ENCODE measurements at regions not wholly inside any gene's neighbourhood (a gene's known extent, or its start where the extent isn't known, plus 50 kb on each side); places are given as distances from the start of the nearest gene placed in this dataset.

- Mint-ChIP-seq H3K4me3 (no peak overlapping the region), H3K27ac (no peak overlapping the region), H3K36me3 (no peaks in the 10 kb centered on the region), H3K27me3 (no peaks in the 10 kb centered on the region), H3K4me1 (no peaks in the 10 kb centered on the region), H3K9me3 (peaks cover 0 to 6% (median 0%) of the 10 kb centered on the region in 8 donors)
- H3K4me3 ChIP-seq (ENCODE audit: low read length in 2 of 2) = no peak overlapping the region
- ChIA-PET CTCF (ENCODE audit: partially characterized antibody) (no interaction called here), POLR2A (ENCODE audit: partially characterized antibody) (interaction anchor here (0.7 kb wide), 1 partner anchor 646 kb away, joined by 3 read pairs; no protein-coding TSS in a partner anchor)
- H3K4me1 ChIP-seq (ENCODE audit: insufficient read depth, low read length) = no peaks in the 10 kb centered on the region
- intact Hi-C loops (cut with micrococcal nuclease) = no loop called here
- no peaks in the 10 kb centered on the region for H3K9me3 ChIP-seq (ENCODE audit: control insufficient read depth in 1 of 2, low read length in 2 of 2)
- no peak for DNase-seq
- H3K27me3 ChIP-seq (ENCODE audit: insufficient read depth, low read length) = no peaks in the 10 kb centered on the region
- no peak overlapping the region for H3K27ac ChIP-seq (ENCODE audit: low read depth, low read length)
- H3K36me3 ChIP-seq (ENCODE audit: insufficient read depth, low read length) = no peaks in the 10 kb centered on the region
Observed at GRCh38 chr5:167773668-167774301, 517.7 kb upstream of the WWC1 start.

DNA sequence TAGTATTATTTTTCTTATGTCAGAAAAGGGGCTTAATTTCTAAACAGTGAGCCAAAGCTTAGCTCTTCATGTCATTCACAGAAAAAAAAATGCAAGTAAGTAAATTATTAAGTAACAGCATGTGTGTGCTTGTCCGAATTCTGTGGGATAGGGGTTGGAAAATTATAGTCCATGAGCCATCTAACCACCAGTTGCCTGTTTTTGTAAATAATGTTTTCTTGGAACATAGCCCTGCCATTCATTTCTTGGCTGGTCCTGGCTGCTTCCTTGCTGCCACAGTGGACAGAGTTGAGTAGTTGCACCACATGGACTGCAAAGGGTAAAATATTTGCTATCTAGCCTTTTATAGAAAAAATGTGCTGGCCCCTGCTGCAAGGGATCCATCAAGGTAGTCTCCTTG, 513.7 kb upstream of the WWC1 start:
- Mint-ChIP-seq H3K4me1 (no peaks in the 10 kb centered on the region), H3K9me3 (peaks cover 0 to 6% (median 0%) of the 10 kb centered on the region in 8 donors), H3K4me3 (no peak overlapping the region), H3K27me3 (peaks cover 0 to 1% of the 10 kb centered on the region in 2 donors), H3K27ac (no peak overlapping the region), H3K36me3 (no peaks in the 10 kb centered on the region)
- H3K27ac ChIP-seq (ENCODE audit: low read depth, low read length) = no peak overlapping the region
- no peaks in the 10 kb centered on the region for H3K9me3 ChIP-seq (ENCODE audit: control insufficient read depth in 1 of 2, low read length in 2 of 2)
- no peaks in the 10 kb centered on the region for H3K4me1 ChIP-seq (ENCODE audit: insufficient read depth, low read length)
- no peaks in the 10 kb centered on the region for H3K27me3 ChIP-seq (ENCODE audit: insufficient read depth, low read length)
- H3K36me3 ChIP-seq (ENCODE audit: insufficient read depth, low read length) = no peaks in the 10 kb centered on the region
- ChIA-PET POLR2A (ENCODE audit: partially characterized antibody) (no interaction called here), CTCF (ENCODE audit: partially characterized antibody) (no interaction called here)
- DNase-seq = no peak
- intact Hi-C loops (cut with micrococcal nuclease) = no loop called here
- no peak overlapping the region for H3K4me3 ChIP-seq (ENCODE audit: low read length in 2 of 2)

DNA sequence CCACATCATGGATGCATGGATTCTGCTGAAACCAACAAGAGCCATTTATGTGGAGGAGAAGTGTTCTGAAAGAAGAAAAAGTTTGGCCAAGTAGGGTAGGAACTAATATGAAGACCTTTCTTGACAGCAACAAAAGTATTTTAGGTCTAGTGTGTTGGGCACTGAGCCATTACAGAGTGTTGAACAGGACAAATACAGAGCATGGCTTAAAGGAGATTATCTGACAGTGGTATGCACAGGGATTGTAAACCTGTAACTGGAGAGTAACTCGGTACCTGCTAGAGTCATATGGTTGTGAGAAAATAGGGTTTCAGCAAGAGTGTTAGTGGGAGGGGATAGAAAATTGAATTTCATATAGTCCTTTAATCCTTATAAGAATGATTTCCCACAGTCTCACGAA, 513.2 kb upstream of the WWC1 start:
- H3K36me3 Mint-ChIP-seq = no peaks in the 10 kb centered on the region
- ChIA-PET POLR2A (ENCODE audit: partially characterized antibody) (no interaction called here), CTCF (ENCODE audit: partially characterized antibody) (no interaction called here)
- no peak for DNase-seq
- no peaks in the 10 kb centered on the region for H3K9me3 ChIP-seq (ENCODE audit: control insufficient read depth in 1 of 2, low read length in 2 of 2)
- H3K27me3 Mint-ChIP-seq = peaks cover 0 to 1% of the 10 kb centered on the region in 2 donors
- no peaks in the 10 kb centered on the region for H3K4me1 Mint-ChIP-seq
- no peaks in the 10 kb centered on the region for H3K36me3 ChIP-seq (ENCODE audit: insufficient read depth, low read length)
- no peaks in the 10 kb centered on the region for H3K27me3 ChIP-seq (ENCODE audit: insufficient read depth, low read length)
- H3K4me3 ChIP-seq (ENCODE audit: low read length in 2 of 2) = no peak overlapping the region
- no peak overlapping the region for H3K4me3 Mint-ChIP-seq
- intact Hi-C loops (cut with micrococcal nuclease) = no loop called here
- H3K27ac Mint-ChIP-seq = no peak overlapping the region
- H3K9me3 Mint-ChIP-seq = peaks cover 0 to 6% (median 0%) of the 10 kb centered on the region in 8 donors
- no peak overlapping the region for H3K27ac ChIP-seq (ENCODE audit: low read depth, low read length)
- H3K4me1 ChIP-seq (ENCODE audit: insufficient read depth, low read length) = no peaks in the 10 kb centered on the region

DNA sequence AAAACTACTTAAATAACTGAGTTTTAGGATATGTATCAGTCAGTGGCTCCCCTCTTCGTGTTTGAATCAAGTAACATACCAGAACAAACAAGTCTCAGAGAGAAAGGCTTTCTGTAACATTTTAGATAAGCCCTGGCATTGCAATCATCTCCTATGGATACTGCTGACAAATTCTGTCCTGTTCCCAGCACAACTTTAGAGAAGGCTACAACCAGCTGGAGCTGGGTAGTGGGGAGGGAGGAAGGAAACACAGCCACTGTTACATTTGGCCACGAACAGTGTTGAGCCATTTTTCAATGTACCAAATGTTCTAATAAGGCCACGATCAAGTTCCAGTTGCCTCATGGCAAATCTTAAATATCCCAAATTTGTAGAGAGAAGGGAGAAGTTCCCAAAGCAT, 511.8 kb upstream of the WWC1 start:
- DNase-seq = no peak
- intact Hi-C loops (cut with micrococcal nuclease) = no loop called here

GRCh38 chr5:167780177-167780576, 511.3 kb upstream of the WWC1 start:
- Histone ChIP-seq H3K9me3 (ENCODE audit: control insufficient read depth in 1 of 2, low read length in 2 of 2) (no peaks in the 10 kb centered on the region), H3K4me3 (ENCODE audit: low read length in 2 of 2) (no peak overlapping the region), H3K27ac (ENCODE audit: low read depth, low read length) (no peak overlapping the region), H3K27me3 (ENCODE audit: insufficient read depth, low read length) (no peaks in the 10 kb centered on the region), H3K36me3 (ENCODE audit: insufficient read depth, low read length) (no peaks in the 10 kb centered on the region), H3K4me1 (ENCODE audit: insufficient read depth, low read length) (no peaks in the 10 kb centered on the region)
- ChIA-PET CTCF (ENCODE audit: partially characterized antibody) (no interaction called here), POLR2A (ENCODE audit: partially characterized antibody) (no interaction called here)
- peaks cover 0 to 1% of the 10 kb centered on the region in 2 donors for H3K27me3 Mint-ChIP-seq
- no peak overlapping the region for H3K4me3 Mint-ChIP-seq
- H3K9me3 Mint-ChIP-seq = peaks cover 0 to 6% (median 0%) of the 10 kb centered on the region in 8 donors
- DNase-seq = no peak
- H3K4me1 Mint-ChIP-seq = no peaks in the 10 kb centered on the region
- no peak overlapping the region for H3K27ac Mint-ChIP-seq
- no peaks in the 10 kb centered on the region for H3K36me3 Mint-ChIP-seq
- intact Hi-C loops (cut with micrococcal nuclease) = no loop called here

More for the DNA sequence above, 511.8 kb upstream of the WWC1 start:
- no peaks in the 10 kb centered on the region for H3K27me3 ChIP-seq (ENCODE audit: insufficient read depth, low read length)
- H3K9me3 ChIP-seq (ENCODE audit: control insufficient read depth in 1 of 2, low read length in 2 of 2) = no peaks in the 10 kb centered on the region
- H3K27me3 Mint-ChIP-seq = peaks cover 0 to 1% of the 10 kb centered on the region in 2 donors
- CTCF ChIA-PET (ENCODE audit: partially characterized antibody) = no interaction called here
- H3K36me3 Mint-ChIP-seq = no peaks in the 10 kb centered on the region
- no peaks in the 10 kb centered on the region for H3K4me1 Mint-ChIP-seq
- H3K4me1 ChIP-seq (ENCODE audit: insufficient read depth, low read length) = no peaks in the 10 kb centered on the region
- no peaks in the 10 kb centered on the region for H3K36me3 ChIP-seq (ENCODE audit: insufficient read depth, low read length)
- no peak overlapping the region for H3K4me3 Mint-ChIP-seq
- no peak overlapping the region for H3K27ac Mint-ChIP-seq
- no peak overlapping the region for H3K4me3 ChIP-seq (ENCODE audit: low read length in 2 of 2)
- peaks cover 0 to 6% (median 0%) of the 10 kb centered on the region in 8 donors for H3K9me3 Mint-ChIP-seq
- POLR2A ChIA-PET (ENCODE audit: partially characterized antibody) = no interaction called here
- H3K27ac ChIP-seq (ENCODE audit: low read depth, low read length) = no peak overlapping the region

- Histone ChIP-seq H3K4me1 (ENCODE audit: insufficient read depth, low read length) (no peaks in the 10 kb centered on the region), H3K4me3 (ENCODE audit: low read length in 2 of 2) (no peak overlapping the region), H3K27ac (ENCODE audit: low read depth, low read length) (no peak overlapping the region), H3K36me3 (ENCODE audit: insufficient read depth, low read length) (no peaks in the 10 kb centered on the region), H3K27me3 (ENCODE audit: insufficient read depth, low read length) (no peaks in the 10 kb centered on the region), H3K9me3 (ENCODE audit: control insufficient read depth in 1 of 2, low read length in 2 of 2) (no peaks in the 10 kb centered on the region)
- Mint-ChIP-seq H3K27me3 (peaks cover 0 to 1% of the 10 kb centered on the region in 2 donors), H3K9me3 (peaks cover 0 to 2% (median under 1%) of the 10 kb centered on the region in 8 donors), H3K36me3 (no peaks in the 10 kb centered on the region), H3K4me3 (no peak overlapping the region), H3K27ac (no peak overlapping the region), H3K4me1 (no peaks in the 10 kb centered on the region)
- no peak for DNase-seq
- intact Hi-C loops (cut with micrococcal nuclease) = no loop called here
- POLR2A ChIA-PET (ENCODE audit: partially characterized antibody) = no interaction called here
- CTCF ChIA-PET (ENCODE audit: partially characterized antibody) = no interaction called here
Observed at GRCh38 chr5:167783145-167783817, 508.2 kb upstream of the WWC1 start.

GRCh38 chr5:167785106-167785505, 506.3 kb upstream of the WWC1 start:
- no peaks in the 10 kb centered on the region for H3K9me3 ChIP-seq (ENCODE audit: control insufficient read depth in 1 of 2, low read length in 2 of 2)
- no peaks in the 10 kb centered on the region for H3K27me3 Mint-ChIP-seq
- DNase-seq = no peak
- no peaks in the 10 kb centered on the region for H3K4me1 Mint-ChIP-seq
- ChIA-PET POLR2A (ENCODE audit: partially characterized antibody) (no interaction called here), CTCF (ENCODE audit: partially characterized antibody) (no interaction called here)
- H3K4me3 ChIP-seq (ENCODE audit: low read length in 2 of 2) = no peak overlapping the region
- intact Hi-C loops (cut with micrococcal nuclease) = no loop called here
- peaks cover 0 to 2% (median 0%) of the 10 kb centered on the region in 8 donors for H3K9me3 Mint-ChIP-seq
- no peak overlapping the region for H3K4me3 Mint-ChIP-seq
- H3K36me3 ChIP-seq (ENCODE audit: insufficient read depth, low read length) = no peaks in the 10 kb centered on the region
- H3K27ac Mint-ChIP-seq = no peak overlapping the region
- H3K36me3 Mint-ChIP-seq = no peaks in the 10 kb centered on the region
- H3K27me3 ChIP-seq (ENCODE audit: insufficient read depth, low read length) = no peaks in the 10 kb centered on the region
- H3K27ac ChIP-seq (ENCODE audit: low read depth, low read length) = no peak overlapping the region
- no peaks in the 10 kb centered on the region for H3K4me1 ChIP-seq (ENCODE audit: insufficient read depth, low read length)

Data from CD4-positive, alpha-beta memory T cell (primary cell).